Stomach (tissue), 4 donors: ENCODE measurements at regions not wholly inside any gene's neighbourhood (a gene's known extent, or its start where the extent isn't known, plus 50 kb on each side); places are given as distances from the start of the nearest gene placed in this dataset.

Experiments
- EP300 ChIP-seq: sonication (generic); formaldehyde crosslinking; IDR thresholded peaks from one replicate; pipeline ENCODE4 v1.6.1; 2017; ENCODE audit warnings: antibody characterized with exemption
- POLR2A ChIP-seq, 4 donors: fragments of 450-650 bp; IDR thresholded peaks; one replicate each; pipeline ENCODE4 v1.6.1; 2016; ENCODE audit warnings: antibody characterized with exemption in 4 of 4, control low read depth in 2 of 4, mild to moderate bottlenecking in 1 of 4, moderate library complexity in 1 of 4
- TF ChIP-seq, protein P1 (sequence below), 7 experiments: fragments of 450-650 bp in 4 of 7; fragments of 200-600 bp in 3 of 7; sonication (generic) in 3 of 7; IDR thresholded peaks; one replicate each; pipeline ENCODE4 v1.5.1; 2016 to 2019; ENCODE audit warnings: antibody characterized with exemption in 7 of 7, control low read depth in 2 of 7, mild to moderate bottlenecking in 1 of 7

DNA sequence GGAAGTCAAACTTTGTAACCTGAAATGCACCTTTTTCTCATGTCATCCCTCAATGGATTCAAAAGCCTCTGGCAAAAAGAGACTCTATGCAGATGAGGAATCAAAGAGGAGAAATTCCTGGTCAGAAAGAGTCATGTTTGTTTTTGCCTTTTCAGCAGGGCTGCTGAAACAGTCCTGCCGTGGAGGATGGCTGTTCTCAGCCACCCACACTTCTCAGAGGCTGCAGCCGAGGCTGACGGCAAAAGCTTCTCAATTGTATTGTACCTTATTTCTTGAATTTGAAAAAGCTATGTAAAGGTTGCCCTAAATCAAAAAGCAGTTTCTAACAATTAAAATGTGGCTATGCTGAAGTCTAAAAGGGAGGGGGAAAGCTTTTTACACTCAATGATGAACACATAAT is 385.3 kb downstream of the KCTD12 start:
- TF ChIP-seq POLR2A (IDR thresholded peaks at IDR 0.05) (no peak), EP300 (no peak)
- TF ChIP-seq, protein P1, sequence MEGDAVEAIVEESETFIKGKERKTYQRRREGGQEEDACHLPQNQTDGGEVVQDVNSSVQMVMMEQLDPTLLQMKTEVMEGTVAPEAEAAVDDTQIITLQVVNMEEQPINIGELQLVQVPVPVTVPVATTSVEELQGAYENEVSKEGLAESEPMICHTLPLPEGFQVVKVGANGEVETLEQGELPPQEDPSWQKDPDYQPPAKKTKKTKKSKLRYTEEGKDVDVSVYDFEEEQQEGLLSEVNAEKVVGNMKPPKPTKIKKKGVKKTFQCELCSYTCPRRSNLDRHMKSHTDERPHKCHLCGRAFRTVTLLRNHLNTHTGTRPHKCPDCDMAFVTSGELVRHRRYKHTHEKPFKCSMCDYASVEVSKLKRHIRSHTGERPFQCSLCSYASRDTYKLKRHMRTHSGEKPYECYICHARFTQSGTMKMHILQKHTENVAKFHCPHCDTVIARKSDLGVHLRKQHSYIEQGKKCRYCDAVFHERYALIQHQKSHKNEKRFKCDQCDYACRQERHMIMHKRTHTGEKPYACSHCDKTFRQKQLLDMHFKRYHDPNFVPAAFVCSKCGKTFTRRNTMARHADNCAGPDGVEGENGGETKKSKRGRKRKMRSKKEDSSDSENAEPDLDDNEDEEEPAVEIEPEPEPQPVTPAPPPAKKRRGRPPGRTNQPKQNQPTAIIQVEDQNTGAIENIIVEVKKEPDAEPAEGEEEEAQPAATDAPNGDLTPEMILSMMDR (IDR thresholded peaks at IDR 0.05), result no peak
